ENCODE measurements at regions not wholly inside any gene's neighbourhood (a gene's known extent, or its start where the extent isn't known, plus 50 kb on each side); places are given as distances from the start of the nearest gene placed in this dataset.

DNA sequence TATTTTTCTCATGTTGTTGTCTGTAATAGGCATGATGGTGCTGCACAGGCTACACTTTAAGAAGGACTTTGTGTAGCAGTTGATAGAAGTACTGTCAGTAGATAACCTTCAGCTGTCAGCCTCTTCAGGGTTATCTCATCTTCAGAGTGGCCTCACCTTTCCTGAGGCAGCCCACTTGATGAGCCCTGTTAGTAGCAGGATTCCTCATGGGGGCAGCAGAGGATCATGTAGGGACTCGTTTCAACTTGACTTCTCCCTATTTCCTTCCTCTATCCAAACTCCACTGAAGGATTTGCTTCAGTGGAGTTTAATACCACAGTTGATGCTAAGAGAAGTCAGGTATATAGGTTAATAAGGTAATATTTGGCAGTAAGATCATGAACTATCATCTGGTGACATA is 530.3 kb upstream of the FSIP2 start:
- Histone ChIP-seq H3K4me1 (ENCODE audit: control insufficient read depth, insufficient read depth, low read length) (no peaks in the 10 kb centered on the region), H3K4me3 (ENCODE audit: low read depth, low read length) (no peak overlapping the region), H3K27me3 (ENCODE audit: control insufficient read depth, insufficient read depth, low read length) (no peaks in the 10 kb centered on the region), H3K9ac (ENCODE audit: low read depth, low read length) (no peak overlapping the region), H3K9me3 (ENCODE audit: control insufficient read depth, insufficient read depth, low read length) (no peaks in the 10 kb centered on the region), H3K36me3 (ENCODE audit: control insufficient read depth, insufficient read depth, low read length) (no peaks in the 10 kb centered on the region), H3K27ac (ENCODE audit: low read depth, low read length) (no peak overlapping the region)

DNA sequence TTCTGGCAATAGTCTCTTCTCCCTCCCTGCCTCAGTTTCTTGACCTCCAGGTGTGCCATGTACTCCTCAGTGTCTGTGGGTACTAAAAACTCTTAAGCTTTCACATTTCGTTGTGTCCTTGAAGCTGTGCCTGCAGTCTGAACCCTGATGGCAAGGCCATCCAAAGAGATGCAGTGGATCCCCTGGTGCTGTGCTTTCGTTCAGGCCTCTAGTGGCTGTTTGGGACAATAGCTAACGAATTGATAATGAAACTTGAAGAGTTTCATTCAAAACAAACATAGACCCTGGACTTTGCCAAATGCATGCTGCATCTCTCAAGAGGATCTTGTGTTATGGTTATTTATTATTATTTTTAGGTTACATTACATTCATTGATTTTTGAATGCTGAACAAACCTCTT is 523.1 kb upstream of the FSIP2 start:
- H3K4me3 ChIP-seq (ENCODE audit: low read depth, low read length), result no peak overlapping the region
- H3K27ac ChIP-seq (ENCODE audit: low read depth, low read length), result no peak overlapping the region
- H3K27me3 ChIP-seq (ENCODE audit: control insufficient read depth, insufficient read depth, low read length), result no peaks in the 10 kb centered on the region
- no peaks in the 10 kb centered on the region for H3K9me3 ChIP-seq (ENCODE audit: control insufficient read depth, insufficient read depth, low read length)
- no peaks in the 10 kb centered on the region for H3K36me3 ChIP-seq (ENCODE audit: control insufficient read depth, insufficient read depth, low read length)
- H3K9ac ChIP-seq (ENCODE audit: low read depth, low read length), result no peak overlapping the region
- H3K4me1 ChIP-seq (ENCODE audit: control insufficient read depth, insufficient read depth, low read length), result peaks cover 4% of the 10 kb centered on the region; the same call in 1 of the 2 replicates

DNA sequence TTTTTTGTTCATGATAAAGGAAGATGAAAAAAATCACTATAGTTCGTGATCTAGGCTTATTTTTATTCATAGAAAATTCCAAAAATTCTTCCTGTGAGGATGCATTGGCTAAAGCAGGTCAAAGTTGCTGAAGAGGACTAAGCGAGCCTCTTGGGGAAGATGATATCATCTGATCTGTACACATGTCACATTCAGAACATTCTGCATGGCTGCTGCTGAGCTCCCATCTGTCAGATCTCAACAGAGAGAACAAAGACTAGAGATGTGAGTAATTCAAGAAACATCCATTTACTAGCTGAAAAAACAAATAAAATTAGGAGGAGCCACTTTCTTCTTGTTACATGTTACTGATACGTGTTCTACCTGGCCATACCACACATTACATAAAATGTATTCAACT is 518.6 kb upstream of the FSIP2 start:
- no peak overlapping the region for H3K4me3 ChIP-seq (ENCODE audit: low read depth, low read length)
- H3K9me3 ChIP-seq (ENCODE audit: control insufficient read depth, insufficient read depth, low read length), result no peaks in the 10 kb centered on the region
- H3K27me3 ChIP-seq (ENCODE audit: control insufficient read depth, insufficient read depth, low read length), result no peaks in the 10 kb centered on the region
- no peak overlapping the region for H3K27ac ChIP-seq (ENCODE audit: low read depth, low read length)
- peaks cover 4% of the 10 kb centered on the region; the same call in 1 of the 2 replicates for H3K4me1 ChIP-seq (ENCODE audit: control insufficient read depth, insufficient read depth, low read length)
- H3K9ac ChIP-seq (ENCODE audit: low read depth, low read length), result no peak overlapping the region
- no peaks in the 10 kb centered on the region for H3K36me3 ChIP-seq (ENCODE audit: control insufficient read depth, insufficient read depth, low read length)

DNA sequence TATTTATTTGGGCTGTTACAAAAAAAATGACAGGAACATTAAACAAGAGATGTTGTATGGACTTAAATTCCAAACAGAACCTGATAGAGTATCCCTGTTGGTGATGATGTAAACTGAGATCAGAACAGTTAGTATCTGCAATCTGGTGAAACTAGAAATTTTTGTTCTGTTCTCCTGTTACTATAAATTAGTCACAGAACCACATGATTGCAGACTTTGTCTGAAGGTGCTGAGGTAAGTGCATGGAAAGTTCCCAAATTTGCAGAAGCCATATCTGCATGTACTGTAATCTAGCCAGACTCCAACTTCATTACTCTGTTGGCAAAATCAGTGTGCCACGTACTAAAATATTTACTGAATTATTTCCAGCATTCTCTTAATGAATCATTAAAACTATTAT is 516.3 kb upstream of the FSIP2 start:
- Histone ChIP-seq H3K27ac (ENCODE audit: low read depth, low read length) (no peak overlapping the region), H3K9me3 (ENCODE audit: control insufficient read depth, insufficient read depth, low read length) (no peaks in the 10 kb centered on the region), H3K4me3 (ENCODE audit: low read depth, low read length) (no peak overlapping the region), H3K4me1 (ENCODE audit: control insufficient read depth, insufficient read depth, low read length) (no peaks in the 10 kb centered on the region), H3K36me3 (ENCODE audit: control insufficient read depth, insufficient read depth, low read length) (no peaks in the 10 kb centered on the region), H3K27me3 (ENCODE audit: control insufficient read depth, insufficient read depth, low read length) (no peaks in the 10 kb centered on the region), H3K9ac (ENCODE audit: low read depth, low read length) (no peak overlapping the region)

DNA sequence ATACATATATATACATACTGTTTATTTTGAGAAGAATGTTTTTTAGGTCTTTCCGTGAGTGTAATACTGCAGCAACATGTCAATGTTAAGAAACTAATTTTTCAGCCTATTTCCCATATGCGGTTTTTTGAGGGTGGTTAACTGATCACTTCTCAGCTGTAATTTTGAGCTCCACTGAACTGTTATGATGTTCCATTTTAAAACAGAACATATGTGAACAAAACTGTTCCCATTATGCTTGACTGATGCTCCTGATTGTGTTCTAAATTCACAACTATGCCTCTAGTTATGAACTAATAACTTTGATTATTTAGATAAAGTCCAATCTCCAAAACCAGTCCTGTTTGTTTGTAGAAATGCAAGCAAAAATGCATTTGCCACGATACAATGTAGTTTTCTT is 511.2 kb upstream of the FSIP2 start:
- H3K36me3 ChIP-seq (ENCODE audit: control insufficient read depth, insufficient read depth, low read length), result no peaks in the 10 kb centered on the region

DNA sequence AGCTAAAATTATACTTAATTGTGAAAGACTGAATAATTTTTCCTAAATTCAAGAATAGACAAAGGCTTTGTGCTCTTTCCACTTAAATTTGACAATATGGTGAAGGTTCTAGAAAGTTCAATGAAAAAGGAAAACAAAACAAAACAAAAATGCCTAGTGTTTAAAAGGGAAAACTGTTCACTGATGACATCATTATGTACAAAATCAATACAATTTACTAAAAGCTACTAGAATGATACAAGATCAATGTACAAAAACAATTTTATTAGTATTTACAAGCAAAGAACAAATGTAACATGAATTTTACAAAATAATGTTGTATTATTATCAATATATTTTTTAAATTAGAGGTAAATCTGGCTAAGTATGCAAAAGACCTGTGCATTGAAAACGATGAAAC is 499.1 kb upstream of the FSIP2 start:
- H3K4me1 ChIP-seq (ENCODE audit: control insufficient read depth, insufficient read depth, low read length), result no peaks in the 10 kb centered on the region
- H3K4me3 ChIP-seq (ENCODE audit: low read depth, low read length), result no peak overlapping the region
- H3K9me3 ChIP-seq (ENCODE audit: control insufficient read depth, insufficient read depth, low read length), result no peaks in the 10 kb centered on the region
- H3K27ac ChIP-seq (ENCODE audit: low read depth, low read length), result no peak overlapping the region
- H3K9ac ChIP-seq (ENCODE audit: low read depth, low read length), result no peak overlapping the region
- no peaks in the 10 kb centered on the region for H3K27me3 ChIP-seq (ENCODE audit: control insufficient read depth, insufficient read depth, low read length)
- no peaks in the 10 kb centered on the region for H3K36me3 ChIP-seq (ENCODE audit: control insufficient read depth, insufficient read depth, low read length)

More for the DNA sequence above, 511.2 kb upstream of the FSIP2 start:
- Histone ChIP-seq H3K4me1 (ENCODE audit: control insufficient read depth, insufficient read depth, low read length) (no peaks in the 10 kb centered on the region), H3K9me3 (ENCODE audit: control insufficient read depth, insufficient read depth, low read length) (no peaks in the 10 kb centered on the region), H3K27ac (ENCODE audit: low read depth, low read length) (no peak overlapping the region), H3K27me3 (ENCODE audit: control insufficient read depth, insufficient read depth, low read length) (no peaks in the 10 kb centered on the region), H3K9ac (ENCODE audit: low read depth, low read length) (no peak overlapping the region), H3K4me3 (ENCODE audit: low read depth, low read length) (no peak overlapping the region)

DNA sequence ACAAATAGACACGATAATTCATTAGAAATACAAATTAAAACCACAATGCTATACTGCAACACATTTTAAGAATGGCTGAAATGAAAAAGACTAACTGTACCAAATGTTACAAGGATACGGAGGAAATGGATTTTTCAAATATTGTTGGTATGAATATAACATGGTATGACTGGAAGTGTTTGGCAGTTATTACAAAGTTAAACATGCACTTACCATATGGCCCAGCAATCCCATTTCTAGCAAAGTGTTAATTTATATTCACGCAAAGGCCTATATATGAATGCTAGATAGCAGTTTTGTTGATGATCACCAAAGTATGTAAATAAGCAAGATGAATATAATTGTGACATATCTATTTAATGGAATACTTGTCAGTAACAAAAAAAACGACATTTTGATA is 497.8 kb upstream of the FSIP2 start:
- Histone ChIP-seq H3K9ac (ENCODE audit: low read depth, low read length) (no peak overlapping the region), H3K27ac (ENCODE audit: low read depth, low read length) (no peak overlapping the region), H3K4me1 (ENCODE audit: control insufficient read depth, insufficient read depth, low read length) (no peaks in the 10 kb centered on the region), H3K4me3 (ENCODE audit: low read depth, low read length) (no peak overlapping the region), H3K9me3 (ENCODE audit: control insufficient read depth, insufficient read depth, low read length) (no peaks in the 10 kb centered on the region), H3K27me3 (ENCODE audit: control insufficient read depth, insufficient read depth, low read length) (no peaks in the 10 kb centered on the region), H3K36me3 (ENCODE audit: control insufficient read depth, insufficient read depth, low read length) (no peaks in the 10 kb centered on the region)

DNA sequence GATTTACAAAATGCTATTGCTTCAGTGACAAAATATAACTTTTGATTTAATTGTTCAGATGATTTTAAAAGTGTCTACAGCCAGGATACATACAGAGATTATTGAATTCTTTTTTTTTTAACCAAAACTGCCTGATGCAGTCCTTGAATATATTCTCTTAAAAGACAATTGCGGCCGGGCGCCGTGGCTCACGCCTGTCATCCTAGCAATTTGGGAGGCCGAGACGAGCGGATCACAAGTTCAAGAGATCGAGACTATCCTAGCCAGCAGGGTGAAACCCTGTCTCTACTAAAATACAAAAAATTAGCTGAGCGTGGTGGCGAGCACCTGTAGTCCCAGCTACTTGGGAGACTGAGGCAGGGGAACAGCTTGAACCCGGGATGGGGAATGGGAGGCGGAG is 497.0 kb upstream of the FSIP2 start:
- Histone ChIP-seq H3K27ac (ENCODE audit: low read depth, low read length) (no peak overlapping the region), H3K9me3 (ENCODE audit: control insufficient read depth, insufficient read depth, low read length) (no peaks in the 10 kb centered on the region), H3K4me1 (ENCODE audit: control insufficient read depth, insufficient read depth, low read length) (no peaks in the 10 kb centered on the region), H3K36me3 (ENCODE audit: control insufficient read depth, insufficient read depth, low read length) (no peaks in the 10 kb centered on the region), H3K27me3 (ENCODE audit: control insufficient read depth, insufficient read depth, low read length) (no peaks in the 10 kb centered on the region), H3K4me3 (ENCODE audit: low read depth, low read length) (no peak overlapping the region), H3K9ac (ENCODE audit: low read depth, low read length) (no peak overlapping the region)

DNA sequence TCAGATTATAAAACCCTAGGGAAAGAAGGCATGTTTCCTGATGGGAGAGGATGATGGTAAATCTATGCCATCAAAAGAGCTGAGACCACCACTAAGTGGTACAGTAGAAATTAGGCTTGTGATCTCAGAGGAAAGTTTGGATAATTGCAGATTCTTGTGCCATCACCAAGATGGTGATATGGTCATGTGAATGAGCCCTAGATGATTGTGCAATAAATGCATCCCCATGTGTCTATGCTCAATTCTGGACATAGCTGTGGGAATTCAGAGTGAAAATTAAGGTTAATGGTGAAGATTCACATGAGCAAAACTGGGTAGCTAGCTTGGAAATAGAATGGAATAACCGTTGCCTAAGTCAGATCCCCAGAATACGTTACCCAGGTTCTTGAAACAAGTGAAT is 496.1 kb upstream of the FSIP2 start:
- Histone ChIP-seq H3K9ac (ENCODE audit: low read depth, low read length) (no peak overlapping the region), H3K27me3 (ENCODE audit: control insufficient read depth, insufficient read depth, low read length) (no peaks in the 10 kb centered on the region), H3K36me3 (ENCODE audit: control insufficient read depth, insufficient read depth, low read length) (no peaks in the 10 kb centered on the region), H3K27ac (ENCODE audit: low read depth, low read length) (no peak overlapping the region), H3K4me1 (ENCODE audit: control insufficient read depth, insufficient read depth, low read length) (no peaks in the 10 kb centered on the region), H3K9me3 (ENCODE audit: control insufficient read depth, insufficient read depth, low read length) (no peaks in the 10 kb centered on the region), H3K4me3 (ENCODE audit: low read depth, low read length) (no peak overlapping the region)

DNA sequence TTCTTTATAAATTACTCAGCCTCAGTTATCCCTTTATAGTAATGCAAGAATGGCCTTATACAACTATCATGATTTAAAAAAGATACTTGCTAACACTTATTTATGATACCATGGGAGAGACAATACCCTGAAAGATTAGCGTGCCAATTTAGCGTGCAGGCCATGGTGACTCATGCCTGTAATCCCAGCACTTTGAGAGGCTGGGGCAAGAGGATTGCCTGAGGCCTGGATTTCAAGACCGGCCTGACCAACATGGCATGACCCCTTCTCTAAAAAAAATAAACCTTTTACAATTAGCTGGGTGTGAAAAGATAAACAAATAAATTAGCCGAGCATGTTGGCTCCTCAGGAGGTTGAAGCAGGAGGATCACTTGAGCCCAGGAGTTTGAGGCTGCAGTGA is 493.4 kb upstream of the FSIP2 start:
- Histone ChIP-seq H3K27ac (ENCODE audit: low read depth, low read length) (no peak overlapping the region), H3K4me3 (ENCODE audit: low read depth, low read length) (no peak overlapping the region), H3K36me3 (ENCODE audit: control insufficient read depth, insufficient read depth, low read length) (no peaks in the 10 kb centered on the region), H3K4me1 (ENCODE audit: control insufficient read depth, insufficient read depth, low read length) (no peaks in the 10 kb centered on the region), H3K27me3 (ENCODE audit: control insufficient read depth, insufficient read depth, low read length) (no peaks in the 10 kb centered on the region), H3K9ac (ENCODE audit: low read depth, low read length) (no peak overlapping the region), H3K9me3 (ENCODE audit: control insufficient read depth, insufficient read depth, low read length) (no peaks in the 10 kb centered on the region)

DNA sequence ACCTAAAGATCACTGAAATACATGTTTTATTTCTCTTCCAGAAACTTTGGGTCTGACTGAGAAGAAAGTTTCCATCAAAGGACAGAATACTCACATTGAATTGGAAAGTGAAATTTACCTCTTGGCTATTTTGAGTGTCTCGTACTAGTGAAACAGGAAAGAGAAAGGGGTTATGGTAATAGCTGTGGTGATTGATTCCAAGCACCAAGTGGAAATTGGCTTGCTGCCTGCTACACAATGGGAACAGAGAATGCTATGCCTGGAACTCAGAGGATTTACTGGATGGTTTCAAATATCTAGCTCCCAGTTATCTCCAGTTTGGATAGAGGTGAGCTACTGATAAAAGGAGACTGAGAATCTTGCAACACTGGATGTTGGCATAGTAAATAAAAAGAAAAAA is 492.8 kb upstream of the FSIP2 start:
- H3K27ac ChIP-seq (ENCODE audit: low read depth, low read length), result no peak overlapping the region
- H3K4me1 ChIP-seq (ENCODE audit: control insufficient read depth, insufficient read depth, low read length), result no peaks in the 10 kb centered on the region
- no peaks in the 10 kb centered on the region for H3K9me3 ChIP-seq (ENCODE audit: control insufficient read depth, insufficient read depth, low read length)
- H3K36me3 ChIP-seq (ENCODE audit: control insufficient read depth, insufficient read depth, low read length), result no peaks in the 10 kb centered on the region
- no peak overlapping the region for H3K4me3 ChIP-seq (ENCODE audit: low read depth, low read length)
- no peak overlapping the region for H3K9ac ChIP-seq (ENCODE audit: low read depth, low read length)
- H3K27me3 ChIP-seq (ENCODE audit: control insufficient read depth, insufficient read depth, low read length), result no peaks in the 10 kb centered on the region

DNA sequence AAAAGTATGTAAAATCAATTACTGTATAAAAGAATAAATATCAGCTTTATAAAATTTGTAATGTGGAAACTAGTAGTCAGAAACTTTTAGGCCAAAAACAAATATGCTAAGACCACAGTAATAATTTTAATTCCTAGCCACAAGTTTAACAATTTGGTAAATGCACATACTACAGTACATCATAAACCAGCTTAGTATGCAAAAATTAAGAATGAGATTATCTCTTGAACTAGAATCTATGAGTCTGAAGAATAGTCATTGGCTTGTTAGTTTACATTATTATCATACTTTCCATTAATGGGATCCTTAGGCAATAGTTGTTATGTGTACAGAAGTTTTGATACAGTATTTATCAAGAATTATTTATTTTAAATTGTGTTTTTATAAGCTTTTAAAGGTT is 491.9 kb upstream of the FSIP2 start:
- Histone ChIP-seq H3K4me1 (ENCODE audit: control insufficient read depth, insufficient read depth, low read length) (no peaks in the 10 kb centered on the region), H3K4me3 (ENCODE audit: low read depth, low read length) (no peak overlapping the region), H3K9me3 (ENCODE audit: control insufficient read depth, insufficient read depth, low read length) (no peaks in the 10 kb centered on the region), H3K36me3 (ENCODE audit: control insufficient read depth, insufficient read depth, low read length) (no peaks in the 10 kb centered on the region), H3K27ac (ENCODE audit: low read depth, low read length) (no peak overlapping the region), H3K9ac (ENCODE audit: low read depth, low read length) (no peak overlapping the region), H3K27me3 (ENCODE audit: control insufficient read depth, insufficient read depth, low read length) (no peaks in the 10 kb centered on the region)
